HEK293T (cell line): ENCODE measurements at regions not wholly inside any gene's neighbourhood (a gene's known extent, or its start where the extent isn't known, plus 50 kb on each side); places are given as distances from the start of the nearest gene placed in this dataset.

Experiments
- BHLHE40 ChIP-seq: fragments of 450-650 bp; IDR thresholded peaks from 2 replicates; pipeline ENCODE4 v1.6.1; 2016; ENCODE audit warnings: mild to moderate bottlenecking, moderate library complexity, borderline replicate concordance
- FOXA1 ChIP-seq: fragments of 450-650 bp; IDR thresholded peaks from 2 replicates; pipeline ENCODE4 v1.6.1; 2016; ENCODE audit warnings: mild to moderate bottlenecking
- FOXK2 ChIP-seq: fragments of 450-650 bp; IDR thresholded peaks from 2 replicates; pipeline ENCODE4 v1.6.1; 2016; ENCODE audit warnings: mild to moderate bottlenecking
- FOXM1 ChIP-seq: fragments of 450-650 bp; IDR thresholded peaks from 2 replicates; pipeline ENCODE4 v1.6.1; 2017; ENCODE audit warnings: mild to moderate bottlenecking, borderline replicate concordance
- NFRKB ChIP-seq: fragments of 450-650 bp; IDR thresholded peaks from 2 replicates; pipeline ENCODE4 v1.6.1; 2016; ENCODE audit warnings: mild to moderate bottlenecking, moderate library complexity
- SP1 ChIP-seq: fragments of 450-650 bp; IDR thresholded peaks from 2 replicates; pipeline ENCODE4 v1.6.1; 2017
- TARDBP ChIP-seq: fragments of 450-650 bp; IDR thresholded peaks from 2 replicates; pipeline ENCODE4 v1.6.1; 2016
- TF ChIP-seq, protein P1 (sequence below): fragments of 450-650 bp; IDR thresholded peaks from 2 replicates; pipeline ENCODE4 v1.6.1; 2016

DNA sequence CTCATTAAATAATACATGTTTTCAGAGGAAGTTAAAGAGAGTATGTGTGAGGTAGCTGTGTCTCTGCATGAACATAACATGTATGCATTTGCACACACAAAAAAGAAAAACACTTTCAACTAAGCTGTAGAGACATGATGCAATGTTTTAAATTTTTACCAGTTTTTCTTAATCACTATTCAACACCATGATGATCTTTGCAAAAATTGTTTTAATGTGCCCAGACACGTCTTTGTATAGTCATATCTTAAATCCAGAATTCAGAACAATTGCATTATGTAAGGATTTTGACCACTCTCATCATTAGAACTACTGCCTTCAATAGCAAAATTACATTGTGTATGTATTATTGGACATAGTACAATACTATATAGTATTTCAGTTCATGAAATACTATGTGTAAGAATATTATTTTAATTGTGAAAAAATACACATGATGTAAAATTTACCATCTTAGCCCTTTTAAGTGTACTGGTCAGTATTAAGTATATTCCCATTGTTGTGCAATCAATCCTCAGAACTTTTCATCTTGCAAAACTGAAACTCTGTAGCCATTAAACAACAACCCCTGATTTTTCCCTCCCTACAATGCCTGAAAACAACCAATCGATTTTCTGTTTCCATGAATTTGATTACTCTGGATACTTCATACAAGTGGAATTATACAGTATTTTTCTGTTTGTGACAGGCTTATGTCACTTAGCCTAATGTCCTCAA is 104.5 kb upstream of the ACVR2A start:
- TF ChIP-seq FOXA1 (no peak), NFRKB (no peak), TARDBP (no peak), SP1 (no peak), FOXK2 (no peak), FOXM1 (no peak), BHLHE40 (no peak)
- TF ChIP-seq, protein P1, sequence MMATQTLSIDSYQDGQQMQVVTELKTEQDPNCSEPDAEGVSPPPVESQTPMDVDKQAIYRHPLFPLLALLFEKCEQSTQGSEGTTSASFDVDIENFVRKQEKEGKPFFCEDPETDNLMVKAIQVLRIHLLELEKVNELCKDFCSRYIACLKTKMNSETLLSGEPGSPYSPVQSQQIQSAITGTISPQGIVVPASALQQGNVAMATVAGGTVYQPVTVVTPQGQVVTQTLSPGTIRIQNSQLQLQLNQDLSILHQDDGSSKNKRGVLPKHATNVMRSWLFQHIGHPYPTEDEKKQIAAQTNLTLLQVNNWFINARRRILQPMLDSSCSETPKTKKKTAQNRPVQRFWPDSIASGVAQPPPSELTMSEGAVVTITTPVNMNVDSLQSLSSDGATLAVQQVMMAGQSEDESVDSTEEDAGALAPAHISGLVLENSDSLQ: no peak
